HCT116 (cell line): ENCODE measurements at regions not wholly inside any gene's neighbourhood (a gene's known extent, or its start where the extent isn't known, plus 50 kb on each side); places are given as distances from the start of the nearest gene placed in this dataset.

Experiments used
- ATAC-seq: fragments of 200-7000 bp; cut with Tn5 transposase; 2 replicates; pipeline ENCODE4 v1.9.1; 2020; ENCODE audit warnings: mild to moderate bottlenecking, moderate library complexity
- BruUV-seq: library from RNA; stranded (reverse); fragments of 400-500 nt; replicated peaks from 2 replicates; lab custom pipeline; 2021; lab: Mats Ljungman, UMichigan
- CTCF ChIA-PET: fragments of 300-600 bp; sonication (Branson Sonifier 250); formaldehyde crosslinking; loops from one replicate; lab custom pipeline; 2021; ENCODE audit warnings: antibody characterized with exemption; lab: Charles Lee
- POLR2A ChIA-PET: fragments of 300-600, 350-600 bp; sonication (Branson Sonifier 250); formaldehyde crosslinking; loops from one replicate; lab custom pipeline; 2021; ENCODE audit warnings: antibody characterized with exemption; lab: Charles Lee
- RAD21 ChIA-PET, 2 experiments: fragments of 300-600 bp; sonication (Branson Sonifier 250); formaldehyde crosslinking; loops; one replicate each; lab custom pipeline; 2023; ENCODE audit warnings: low total read pairs in 2 of 2; ENCODE audit not compliant: uncharacterized antibody in 2 of 2, unreplicated experiment in 2 of 2, low non-redundant PET in 1 of 2; lab: Charles Lee
- DNase-seq: peaks from one replicate; pipeline ENCODE4 v3.0.0-alpha.2; 2010; ENCODE audit warnings: low read depth, low spot score
- H2AFZ ChIP-seq: fragments of 200-600 bp; shearing (Covaris generic), sonication (generic); 2 replicates; pipeline ENCODE4 v1.6.1; 2017; ENCODE audit warnings: low read depth, mixed run types, mixed read lengths, antibody characterized with exemption, low read length; ENCODE audit not compliant: poor library complexity, severe bottlenecking
- H3K27ac ChIP-seq: 2 replicates; pipeline ENCODE4 v1.5.1; 2012; ENCODE audit warnings: low read depth, low read length
- H3K27me3 ChIP-seq: fragments of 200-600 bp; sonication (generic); 2 replicates; pipeline ENCODE4 v1.6.1; 2016; ENCODE audit warnings: mixed run types, low read length, mixed read lengths; ENCODE audit not compliant: insufficient read depth
- H3K36me3 ChIP-seq, 2 experiments: fragments of 200-500 bp in 1 of 2; fragments of 200-600 bp in 1 of 2; sonication (Bioruptor generic) in 1 of 2; sonication (generic) in 1 of 2; 2 replicates each; pipeline versions ENCODE4 v1.5.1 to v1.6.1; 2014 to 2016; ENCODE audit warnings: low read length in 2 of 2, inconsistent platforms in 1 of 2, mixed read lengths in 1 of 2, mixed run types in 1 of 2; ENCODE audit not compliant: insufficient read depth in 2 of 2, control insufficient read depth in 1 of 2
- H3K4me1 ChIP-seq, 2 experiments: fragments of 200-600 bp in 1 of 2; sonication (generic) in 1 of 2; 2 replicates each; pipeline versions ENCODE4 v1.5.1 to v1.6.1; 2012 to 2017; ENCODE audit warnings: low read length in 2 of 2, inconsistent platforms in 1 of 2, mild to moderate bottlenecking in 1 of 2, mixed read lengths in 1 of 2, mixed run types in 1 of 2, moderate library complexity in 1 of 2; ENCODE audit not compliant: insufficient read depth in 2 of 2, control insufficient read depth in 1 of 2
- H3K4me2 ChIP-seq: fragments of 200-600 bp; sonication (generic); 2 replicates; pipeline ENCODE4 v1.6.1; 2017; ENCODE audit warnings: mixed run types, low read length, mixed read lengths
- H3K4me3 ChIP-seq, 2 experiments: fragments of 200-600 bp in 1 of 2; sonication (generic) in 1 of 2; replicated peaks in 1 of 2; 2 replicates each; pipeline ENCODE4 v1.5.1; 2011 to 2016; ENCODE audit warnings: low read length in 2 of 2, control low read depth in 1 of 2, low read depth in 1 of 2, mild to moderate bottlenecking in 1 of 2, mixed read lengths in 1 of 2, mixed run types in 1 of 2
- H3K79me2 ChIP-seq: fragments of 200-600 bp; sonication (generic); 2 replicates; pipeline ENCODE4 v1.6.1; 2017; ENCODE audit warnings: mild to moderate bottlenecking, mixed run types, low read length, moderate library complexity, mixed read lengths; ENCODE audit not compliant: insufficient read depth
- H3K9ac ChIP-seq: fragments of 200-600 bp; sonication (generic); 2 replicates; pipeline ENCODE4 v1.6.1; 2016; ENCODE audit warnings: low read length, mixed read lengths
- H3K9me2 ChIP-seq: fragments of 200-600 bp; sonication (generic), shearing (Covaris generic); 2 replicates; pipeline ENCODE4 v1.6.1; 2017; ENCODE audit warnings: mixed run types, mild to moderate bottlenecking, moderate library complexity; ENCODE audit not compliant: insufficient read depth
- H3K9me3 ChIP-seq, 2 experiments: fragments of 200-500 bp in 1 of 2; fragments of 200-600 bp in 1 of 2; sonication (Bioruptor generic) in 1 of 2; sonication (generic) in 1 of 2; 2 replicates each; pipeline ENCODE4 v1.6.1; 2014 to 2017; ENCODE audit warnings: low read length in 2 of 2, mixed read lengths in 2 of 2, inconsistent platforms in 1 of 2, low read depth in 1 of 2, mild to moderate bottlenecking in 1 of 2, mixed run types in 1 of 2, moderate library complexity in 1 of 2; ENCODE audit not compliant: control insufficient read depth in 1 of 2, insufficient read depth in 1 of 2
- H4K20me1 ChIP-seq: fragments of 200-600 bp; sonication (generic), shearing (Covaris generic); 2 replicates; pipeline ENCODE4 v1.6.1; 2017; ENCODE audit warnings: mixed run types, mild to moderate bottlenecking, moderate library complexity; ENCODE audit not compliant: insufficient read depth
- ATF3 ChIP-seq: IDR thresholded peaks from 2 replicates; pipeline ENCODE4 v1.6.1; 2012
- CBX3 ChIP-seq: IDR thresholded peaks from 2 replicates; pipeline ENCODE4 v1.6.1; 2012; ENCODE audit warnings: low read depth
- CEBPB ChIP-seq: IDR thresholded peaks from 2 replicates; pipeline ENCODE4 v1.6.1; 2012; ENCODE audit warnings: low read depth
- CTCF ChIP-seq, 3 experiments: fragments of 200-600 bp in 1 of 3; sonication (generic) in 1 of 3; IDR thresholded peaks in 2 of 3; conservative IDR thresholded peaks in 1 of 3; 2 replicates each; pipeline ENCODE4 v1.5.1; 2012 to 2017; ENCODE audit warnings: low read depth in 2 of 3, low read length in 2 of 3, antibody characterized with exemption in 1 of 3, borderline replicate concordance in 1 of 3, control low read depth in 1 of 3, mild to moderate bottlenecking in 1 of 3, mixed read lengths in 1 of 3, mixed run types in 1 of 3, moderate library complexity in 1 of 3; ENCODE audit not compliant: insufficient read depth in 1 of 3
- EGR1 ChIP-seq: IDR thresholded peaks from 2 replicates; pipeline ENCODE4 v1.6.1; 2012; ENCODE audit warnings: low read depth
- ELF1 ChIP-seq: IDR thresholded peaks from 2 replicates; pipeline ENCODE4 v1.6.1; 2012; ENCODE audit warnings: low read depth, borderline replicate concordance
- EZH2 ChIP-seq: fragments of 200-600 bp; sonication (generic); IDR thresholded peaks from 2 replicates; pipeline ENCODE4 v1.6.1; 2017; ENCODE audit warnings: antibody characterized with exemption, mixed run types
- EZH2phosphoT487 ChIP-seq: fragments of 200-600 bp; IDR thresholded peaks from 2 replicates; pipeline ENCODE4 v1.6.1; 2018; ENCODE audit warnings: antibody characterized with exemption, borderline replicate concordance
- FOSL1 ChIP-seq: IDR thresholded peaks from 2 replicates; pipeline ENCODE4 v1.6.1; 2012; ENCODE audit warnings: low read depth
- JUND ChIP-seq: IDR thresholded peaks from 2 replicates; pipeline ENCODE4 v1.6.1; 2012
- POLR2A ChIP-seq: IDR thresholded peaks from 2 replicates; pipeline ENCODE4 v1.7.0; 2011; ENCODE audit warnings: borderline replicate concordance; ENCODE audit not compliant: insufficient read depth, insufficient read length; ENCODE audit errors: extremely low read depth
- POLR2AphosphoS5 ChIP-seq: IDR thresholded peaks from 2 replicates; pipeline ENCODE4 v1.6.1; 2011; ENCODE audit warnings: mild to moderate bottlenecking, low read depth, low read length, moderate library complexity
- RAD21 ChIP-seq: IDR thresholded peaks from 2 replicates; pipeline ENCODE4 v1.6.1; 2012; ENCODE audit warnings: low read depth, mild to moderate bottlenecking
- REST ChIP-seq: IDR thresholded peaks from 2 replicates; pipeline ENCODE4 v1.6.1; 2012; ENCODE audit warnings: low read depth
- SP1 ChIP-seq: IDR thresholded peaks from 2 replicates; pipeline ENCODE4 v1.6.1; 2012; ENCODE audit warnings: low read depth
- SRF ChIP-seq: IDR thresholded peaks from 2 replicates; pipeline ENCODE4 v1.6.1; 2012; ENCODE audit warnings: low read depth
- TCF7L2 ChIP-seq: IDR thresholded peaks from 2 replicates; pipeline ENCODE4 v1.7.0; 2011; ENCODE audit warnings: borderline replicate concordance, inconsistent platforms; ENCODE audit not compliant: insufficient read depth, insufficient read length; ENCODE audit errors: extremely low read depth
- YY1 ChIP-seq: IDR thresholded peaks from 2 replicates; pipeline ENCODE4 v1.6.1; 2011; ENCODE audit warnings: low read length, low read depth, moderate library complexity, mild to moderate bottlenecking; ENCODE audit not compliant: insufficient replicate concordance; ENCODE audit errors: extremely low read depth
- ZNF274 ChIP-seq: fragments of 200-500 bp; sonication (Bioruptor generic); IDR thresholded peaks from 2 replicates; pipeline ENCODE4 v1.6.1; 2014; ENCODE audit warnings: mild to moderate bottlenecking, low read depth, low read length, inconsistent platforms
- intact Hi-C: fragments of 100-400 bp; cut with micrococcal nuclease; formaldehyde crosslinking; loops from 2 replicates; pipeline ENCODE4 v1.10.0; 2022

GRCh38 chr17:69606142-69606800, 191.8 kb downstream of the MAP2K6 start:
- ATAC-seq (no peak), DNase-seq (no peak)
- CTCF ChIA-PET = interaction anchor here (0.6 to 3.9 kb wide), 31 partner anchors 7 to 1024 kb away, joined by 3 to 51 read pairs (median 4); no protein-coding TSS in a partner anchor
- intact Hi-C loops = loop anchor here (5.0 kb wide), 1 partner anchor 946 kb away; no protein-coding TSS in a partner anchor
- no peaks in the 10 kb centered on the region for H4K20me1 ChIP-seq
- TF ChIP-seq ATF3 (no peak), ELF1 (no peak), REST (no peak), RAD21 (no peak), EZH2 (no peak), SRF (no peak), EZH2phosphoT487 (no peak), CTCF (IDR thresholded peaks at IDR 0.05 in 2 of 3, conservative IDR thresholded peaks at IDR 0.05 in 1 of 3; ENCODE audit: borderline replicate concordance in 1 of 3, insufficient read depth in 1 of 3, low read depth in 2 of 3, low read length in 2 of 3) (no peak), FOSL1 (no peak), POLR2A (no peak), JUND (no peak), YY1 (no peak), ZNF274 (no peak), SP1 (no peak), TCF7L2 (no peak), POLR2AphosphoS5 (no peak), EGR1 (no peak), CEBPB (no peak), CBX3 (no peak)
- RAD21 ChIA-PET = interaction anchor here in 1 of 2 experiments (1.3 kb wide), 1 partner anchor 538 kb away, joined by 4 read pairs; no protein-coding TSS in a partner anchor
- no peak overlapping the region for H3K27ac ChIP-seq
- H3K36me3 ChIP-seq = no peaks in the 10 kb centered on the region
- no peaks in the 10 kb centered on the region for H3K9me3 ChIP-seq
- H3K9me2 ChIP-seq = no peaks in the 10 kb centered on the region
- no peaks in the 10 kb centered on the region for H3K79me2 ChIP-seq
- H3K27me3 ChIP-seq = no peaks in the 10 kb centered on the region
- no peak overlapping the region for H3K4me3 ChIP-seq
- H2AFZ ChIP-seq = peak overlapping the region; percentile 74
- POLR2A ChIA-PET = interaction anchor here (1.4 to 1.9 kb wide), 2 partner anchors 9 to 23 kb away, joined by 4 to 7 read pairs; no protein-coding TSS in a partner anchor
- no peak overlapping the region; the same call in 1 of the 2 replicates for H3K4me2 ChIP-seq
- no peak overlapping the region for H3K9ac ChIP-seq
- H3K4me1 ChIP-seq = peaks cover 8 to 10% of the 10 kb centered on the region in 2 experiments; a peak in 3 of 4 replicates
- BruUV-seq = no TSS peak
